ENCODE measurements at regions not wholly inside any gene's neighbourhood (a gene's known extent, or its start where the extent isn't known, plus 50 kb on each side); places are given as distances from the start of the nearest gene placed in this dataset.

DNA sequence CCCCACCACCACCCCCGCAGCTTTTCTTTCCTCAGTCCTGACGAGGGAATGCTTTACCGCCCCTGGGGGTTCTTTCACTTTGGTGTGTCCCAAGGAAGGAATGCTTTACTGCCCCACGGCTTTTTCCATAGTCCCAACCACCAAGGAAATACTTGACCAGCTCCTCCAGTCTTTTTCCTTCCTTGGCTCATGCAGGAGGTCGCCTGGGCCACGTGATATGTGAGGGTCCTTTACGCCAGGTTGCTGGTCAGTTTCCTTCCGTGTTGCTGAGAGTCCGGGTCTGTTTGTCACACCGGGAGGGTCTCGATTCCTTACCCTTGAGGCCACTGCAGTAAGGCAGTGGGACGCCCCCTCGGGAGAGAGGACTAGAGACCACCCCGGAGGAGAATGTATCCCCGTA lies 58.9 kb upstream of the CDH4 start:
- DNase-seq = no peak
